HTR-8/SVneo (cell line): ENCODE measurements at regions not wholly inside any gene's neighbourhood (a gene's known extent, or its start where the extent isn't known, plus 50 kb on each side); places are given as distances from the start of the nearest gene placed in this dataset.

ENCODE experiments used
- DNase-seq: peaks from one replicate; pipeline ENCODE4 v3.0.0; 2011; ENCODE audit warnings: low spot score, mixed read lengths; ENCODE audit not compliant: insufficient read length
- FAIRE-seq: peaks from 2 replicates; lab custom pipeline; 2011; peaks lifted over from hg19 to GRCh38; lab: Jason Lieb, UNC

GRCh38 chr16:62406387-62406786 lies 370.1 kb upstream of the CDH8 start:
- FAIRE-seq (no peak), DNase-seq (no peak)

GRCh38 chr16:62404842-62405611 lies 368.8 kb upstream of the CDH8 start:
- FAIRE-seq (no peak), DNase-seq (no peak)

GRCh38 chr16:62392698-62393097 lies 356.5 kb upstream of the CDH8 start:
- no peak for FAIRE-seq
- no peak for DNase-seq

GRCh38 chr16:62391940-62392339 lies 355.7 kb upstream of the CDH8 start:
- no peak for FAIRE-seq
- DNase-seq: no peak

GRCh38 chr16:62391134-62391533 lies 354.9 kb upstream of the CDH8 start:
- DNase-seq: no peak
- FAIRE-seq: no peak

GRCh38 chr16:62390214-62390613 lies 354.0 kb upstream of the CDH8 start:
- DNase-seq (no peak), FAIRE-seq (no peak)

GRCh38 chr16:62386411-62386810 lies 350.2 kb upstream of the CDH8 start:
- FAIRE-seq: no peak
- no peak for DNase-seq

- FAIRE-seq (no peak), DNase-seq (no peak)
Observed at GRCh38 chr16:62383941-62384340, 347.7 kb upstream of the CDH8 start.

GRCh38 chr16:62370445-62370844 lies 334.2 kb upstream of the CDH8 start:
- no peak for DNase-seq
- no peak for FAIRE-seq

- FAIRE-seq (no peak), DNase-seq (no peak)
Observed at GRCh38 chr16:62363501-62363900, 327.3 kb upstream of the CDH8 start.

GRCh38 chr16:62353355-62353754 lies 317.1 kb upstream of the CDH8 start:
- FAIRE-seq (no peak), DNase-seq (no peak)

GRCh38 chr16:62342216-62342615 lies 306.0 kb upstream of the CDH8 start:
- no peak for FAIRE-seq
- no peak for DNase-seq

GRCh38 chr16:62335356-62335755 lies 299.1 kb upstream of the CDH8 start:
- no peak for FAIRE-seq
- DNase-seq: no peak

GRCh38 chr16:62321606-62322005 lies 285.4 kb upstream of the CDH8 start:
- no peak for FAIRE-seq
- no peak for DNase-seq

GRCh38 chr16:62298600-62298999 lies 262.4 kb upstream of the CDH8 start:
- DNase-seq: no peak
- FAIRE-seq: no peak

- DNase-seq (no peak), FAIRE-seq (no peak)
Observed at GRCh38 chr16:62294213-62294972, 258.2 kb upstream of the CDH8 start.

GRCh38 chr16:62288990-62289629 lies 252.9 kb upstream of the CDH8 start:
- no peak for FAIRE-seq
- DNase-seq: no peak

- no peak for FAIRE-seq
- DNase-seq: no peak
Observed at GRCh38 chr16:62280506-62280905, 244.3 kb upstream of the CDH8 start.

GRCh38 chr16:62277942-62278341 lies 241.7 kb upstream of the CDH8 start:
- no peak for DNase-seq
- FAIRE-seq: no peak

- FAIRE-seq: no peak
- DNase-seq: no peak
Observed at GRCh38 chr16:62276637-62277036, 240.4 kb upstream of the CDH8 start.

- FAIRE-seq (no peak), DNase-seq (no peak)
Observed at GRCh38 chr16:62272035-62272434, 235.8 kb upstream of the CDH8 start.
